ENCODE measurements at regions not wholly inside any gene's neighbourhood (a gene's known extent, or its start where the extent isn't known, plus 50 kb on each side); places are given as distances from the start of the nearest gene placed in this dataset.
"Not testable (repeated sequence)": the region's sequence is repeated elsewhere in the genome, so short reads cannot be mapped to it uniquely, and the experiment has no call there.

GRCh38 chr10:81728692-81729091 is 146.3 kb upstream of the NRG3 start:
- Histone ChIP-seq H3K27ac (no peak overlapping the region), H3K4me3 (no peak overlapping the region), H3K27me3 (ENCODE audit: low read depth) (no peaks in the 10 kb centered on the region), H3K9me3 (no peaks in the 10 kb centered on the region), H3K36me3 (no peaks in the 10 kb centered on the region), H3K4me1 (no peaks in the 10 kb centered on the region)
- no peak for DNase-seq
- ATAC-seq = no peak
- TF ChIP-seq CTCF (IDR thresholded peaks at IDR 0.05) = no peak
- intact Hi-C loops (cut with DNase I) = no loop called here

- intact Hi-C loops (cut with DNase I) = no loop called here
- no peak for ATAC-seq
- Histone ChIP-seq H3K27ac (no peak overlapping the region), H3K4me1 (no peaks in the 10 kb centered on the region), H3K4me3 (no peak overlapping the region), H3K9me3 (peaks cover 2% of the 10 kb centered on the region), H3K36me3 (no peaks in the 10 kb centered on the region), H3K27me3 (ENCODE audit: low read depth) (no peaks in the 10 kb centered on the region)
- DNase-seq = no peak
- TF ChIP-seq CTCF (IDR thresholded peaks at IDR 0.05) = no peak
Measured at GRCh38 chr10:81730891-81731290, 144.1 kb upstream of the NRG3 start.

GRCh38 chr10:81733542-81733941 is 141.5 kb upstream of the NRG3 start:
- Histone ChIP-seq H3K27ac (no peak overlapping the region), H3K9me3 (peaks cover 6% of the 10 kb centered on the region), H3K4me1 (no peaks in the 10 kb centered on the region), H3K36me3 (no peaks in the 10 kb centered on the region), H3K27me3 (ENCODE audit: low read depth) (no peaks in the 10 kb centered on the region), H3K4me3 (no peak overlapping the region)
- DNase-seq (no peak), ATAC-seq (no peak)
- no peak for TF ChIP-seq CTCF (IDR thresholded peaks at IDR 0.05)
- intact Hi-C loops (cut with DNase I) = no loop called here

GRCh38 chr10:81735167-81735566 is 139.8 kb upstream of the NRG3 start:
- H3K27ac ChIP-seq; H3K4me3 ChIP-seq; H3K36me3 ChIP-seq; H3K4me1 ChIP-seq; intact Hi-C loops (cut with DNase I); DNase-seq; H3K9me3 ChIP-seq; ATAC-seq; H3K27me3 ChIP-seq (ENCODE audit: low read depth): not testable (repeated sequence)

- Histone ChIP-seq H3K36me3 (no peaks in the 10 kb centered on the region), H3K9me3 (no peaks in the 10 kb centered on the region), H3K4me1 (no peaks in the 10 kb centered on the region), H3K27me3 (ENCODE audit: low read depth) (no peaks in the 10 kb centered on the region), H3K27ac (no peak overlapping the region), H3K4me3 (no peak overlapping the region)
- TF ChIP-seq CTCF (IDR thresholded peaks at IDR 0.05) = no peak
- intact Hi-C loops (cut with DNase I) = no loop called here
- ATAC-seq (no peak), DNase-seq (no peak)
Measured at GRCh38 chr10:81759111-81759510, 115.9 kb upstream of the NRG3 start.

- no peaks in the 10 kb centered on the region for H3K4me1 ChIP-seq
- H3K9me3 ChIP-seq = no peaks in the 10 kb centered on the region
- intact Hi-C loops (cut with DNase I) = no loop called here
- no peaks in the 10 kb centered on the region for H3K27me3 ChIP-seq (ENCODE audit: low read depth)
- ATAC-seq = no peak
- no peak for TF ChIP-seq CTCF (IDR thresholded peaks at IDR 0.05)
- DNase-seq = no peak
- H3K4me3 ChIP-seq = no peak overlapping the region
- H3K27ac ChIP-seq = no peak overlapping the region
- H3K36me3 ChIP-seq = no peaks in the 10 kb centered on the region
Measured at GRCh38 chr10:81784111-81784597, 90.8 kb upstream of the NRG3 start.

Measured in lower lobe of right lung (tissue), 2 donors.